AG10803 (cell line): ENCODE measurements at regions not wholly inside any gene's neighbourhood (a gene's known extent, or its start where the extent isn't known, plus 50 kb on each side); places are given as distances from the start of the nearest gene placed in this dataset.

Experiments
- DNase-seq: peaks from one replicate; pipeline ENCODE4 v3.0.0; 2010; ENCODE audit warnings: low read depth
- H3K4me3 ChIP-seq: 2 replicates; pipeline ENCODE4 v1.5.1; 2011; ENCODE audit warnings: mild to moderate bottlenecking, low read length, control low read depth
- CTCF ChIP-seq: conservative IDR thresholded peaks from 2 replicates; pipeline ENCODE4 v1.5.1; 2011; ENCODE audit warnings: mild to moderate bottlenecking, low read length, control low read depth, inconsistent platforms

DNA sequence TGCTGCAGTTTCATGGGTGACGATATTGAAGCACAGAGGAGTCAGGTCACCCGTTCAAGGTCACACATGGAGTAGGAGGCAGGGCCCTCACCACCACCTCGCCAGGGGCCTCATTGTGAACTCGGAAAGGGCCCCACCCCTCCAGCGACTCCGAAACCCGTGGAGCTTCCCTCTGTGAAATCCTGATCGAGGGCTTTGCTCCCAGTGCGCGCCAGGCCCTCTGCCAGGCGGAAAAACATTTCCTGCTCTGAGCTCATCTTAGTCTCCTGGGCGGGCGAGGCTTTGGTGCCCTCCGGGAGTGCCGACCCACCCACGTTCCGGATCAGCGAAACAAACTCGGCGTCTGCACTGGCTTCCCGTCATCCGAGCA lies 75.0 kb upstream of the FCN1 start:
- no peak for TF ChIP-seq CTCF
- DNase-seq, result peak; percentile 3
- no peak overlapping the region for H3K4me3 ChIP-seq

- no peak for TF ChIP-seq CTCF
- H3K4me3 ChIP-seq, result no peak overlapping the region
These were observed 75.7 kb upstream of the FCN1 start for GRCh38 chr9:134993416-134993815.

GRCh38 chr9:134993996-134994720 lies 76.4 kb upstream of the FCN1 start:
- no peak for TF ChIP-seq CTCF
- DNase-seq, result no peak

More at GRCh38 chr9:134993416-134993815, 75.7 kb upstream of the FCN1 start:
- DNase-seq, result no peak

DNA sequence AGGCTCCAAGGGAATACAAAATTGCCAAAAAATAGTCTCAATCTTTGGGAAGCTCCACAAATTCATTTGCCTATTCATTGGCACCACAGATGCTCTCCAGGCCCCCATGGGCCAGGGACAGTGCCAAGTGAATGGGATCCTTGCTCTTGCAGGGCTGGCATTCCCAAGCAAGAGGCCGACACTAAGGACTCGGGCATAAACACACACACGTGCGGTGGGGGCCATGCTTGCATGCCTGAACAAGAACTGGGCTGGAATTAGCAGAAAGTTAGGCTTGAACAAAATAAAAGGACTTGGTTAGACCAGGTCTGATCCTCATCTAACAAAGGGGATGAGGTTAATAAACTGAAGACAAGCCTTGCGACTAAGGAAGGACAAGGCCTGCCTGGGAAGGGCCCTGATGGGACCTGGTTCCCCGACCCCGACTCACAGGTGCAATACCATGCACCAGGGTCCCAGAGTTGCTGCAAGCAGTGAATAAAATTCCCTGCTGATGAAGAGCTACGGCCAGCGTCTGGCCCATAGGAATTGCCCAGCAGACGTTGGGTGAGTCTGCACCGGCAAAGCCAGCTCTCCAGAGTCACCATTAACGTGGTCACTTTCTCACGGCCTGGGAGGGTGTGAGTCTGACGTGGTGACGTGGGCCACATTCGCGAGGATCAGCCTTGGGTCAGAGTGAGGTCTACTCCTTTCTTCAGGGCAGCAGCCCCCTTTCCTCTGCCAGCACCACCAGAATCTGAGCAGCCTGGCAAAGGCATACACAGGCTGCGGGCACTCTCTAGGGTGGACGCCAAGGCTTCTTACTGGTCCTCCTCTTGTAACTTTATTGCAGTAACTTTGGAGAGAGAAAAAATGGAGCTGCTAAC lies 77.4 kb upstream of the FCN1 start:
- H3K4me3 ChIP-seq, result no peak overlapping the region
- no peak for DNase-seq
- no peak for TF ChIP-seq CTCF

More at GRCh38 chr9:134993996-134994720, 76.4 kb upstream of the FCN1 start:
- no peak overlapping the region for H3K4me3 ChIP-seq

DNA sequence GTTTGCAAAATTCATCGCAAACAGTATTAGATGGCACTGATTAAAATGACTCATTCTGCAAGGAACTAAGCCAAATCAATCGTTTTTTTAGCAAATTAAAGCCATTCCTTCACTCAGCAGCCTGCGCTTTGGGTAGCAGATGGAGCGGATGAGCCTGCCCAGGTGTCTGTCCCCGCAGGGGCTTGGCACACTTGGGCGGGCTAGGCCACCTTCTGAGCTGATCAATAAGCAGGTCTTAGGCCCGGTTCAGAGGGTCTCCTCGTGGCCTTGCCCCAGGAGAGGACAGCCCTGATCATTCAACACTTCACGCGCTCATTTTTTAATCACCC lies 78.0 kb upstream of the FCN1 start:
- DNase-seq, result no peak
- TF ChIP-seq CTCF, result no peak
- no peak overlapping the region for H3K4me3 ChIP-seq

GRCh38 chr9:134996591-134997530 lies 79.1 kb upstream of the FCN1 start:
- no peak for DNase-seq
- no peak for TF ChIP-seq CTCF
- H3K4me3 ChIP-seq, result no peak overlapping the region
